ENCODE measurements at regions not wholly inside any gene's neighbourhood (a gene's known extent, or its start where the extent isn't known, plus 50 kb on each side); places are given as distances from the start of the nearest gene placed in this dataset.

GRCh38 chrX:7580127-7580526 lies 262.8 kb upstream of the VCX start:
- Mint-ChIP-seq H3K4me3 (no peak overlapping the region), H3K9me3 (ENCODE audit: insufficient read depth) (no peaks in the 10 kb centered on the region), H3K4me1 (no peaks in the 10 kb centered on the region), H3K27ac (no peak overlapping the region), H3K27me3 (no peaks in the 10 kb centered on the region)
- Histone ChIP-seq H4K20me1 (ENCODE audit: control insufficient read depth, insufficient read depth, low read length, poor library complexity, severe bottlenecking) (no peaks in the 10 kb centered on the region), H3K4me1 (ENCODE audit: control insufficient read depth in 2 of 2, insufficient read depth in 2 of 2, low read length in 2 of 2) (no peaks in the 10 kb centered on the region), H3K27me3 (replicated peaks in 1 of 4; ENCODE audit: control extremely low read depth in 1 of 4, control insufficient read depth in 3 of 4, insufficient read depth in 4 of 4, low read length in 3 of 4) (no peaks in the 10 kb centered on the region), H3K9me3 (ENCODE audit: control extremely low read depth in 1 of 3, control insufficient read depth in 2 of 3, insufficient read depth in 1 of 3, low read length in 2 of 3) (no peaks in the 10 kb centered on the region), H2AFZ (ENCODE audit: insufficient read depth, low read depth, low read length, poor library complexity, severe bottlenecking) (no peak overlapping the region), H3K9ac (ENCODE audit: low read length) (no peak overlapping the region), H3K4me2 (replicated peaks; ENCODE audit: low read depth, low read length, poor library complexity, severe bottlenecking) (no peak overlapping the region), H3K79me2 (ENCODE audit: control insufficient read depth, insufficient read depth, low read length) (no peaks in the 10 kb centered on the region), H3K4me3 (ENCODE audit: control extremely low read depth in 1 of 5, extremely low read depth in 1 of 5, insufficient read depth in 1 of 5, low read depth in 2 of 5, low read length in 4 of 5) (no peak overlapping the region), H3K36me3 (replicated peaks in 1 of 2; ENCODE audit: control extremely low read depth in 1 of 2, control insufficient read depth in 1 of 2, extremely low read depth in 1 of 2, insufficient read depth in 2 of 2, low read length in 1 of 2) (no peaks in the 10 kb centered on the region), H3K27ac (ENCODE audit: low read length in 2 of 2) (no peak overlapping the region)
- TF ChIP-seq CTCF (IDR thresholded peaks at IDR 0.05), result no peak
- no peak for TF ChIP-seq EZH2 (IDR thresholded peaks at IDR 0.05; ENCODE audit: borderline replicate concordance, insufficient read depth, low read depth, low read length, poor library complexity, severe bottlenecking)
- intact Hi-C loops (cut with micrococcal nuclease), result no loop called here
- ChIA-PET POLR2A (no interaction called here), CTCF (no interaction called here)
- no peak for ATAC-seq (ENCODE audit: low read depth)
- WGBS (ENCODE audit: insufficient coverage), result no CpG with 5 or more reads among the region's 2 CpGs
- DNase-seq, result no peak

GRCh38 chrX:7574325-7574724 lies 268.6 kb upstream of the VCX start:
- Histone ChIP-seq H3K9me3 (ENCODE audit: control extremely low read depth in 1 of 3, control insufficient read depth in 2 of 3, insufficient read depth in 1 of 3, low read length in 2 of 3) (no peaks in the 10 kb centered on the region), H2AFZ (ENCODE audit: insufficient read depth, low read depth, low read length, poor library complexity, severe bottlenecking) (no peak overlapping the region), H3K4me1 (ENCODE audit: control insufficient read depth in 2 of 2, insufficient read depth in 2 of 2, low read length in 2 of 2) (no peaks in the 10 kb centered on the region), H3K36me3 (replicated peaks in 1 of 2; ENCODE audit: control extremely low read depth in 1 of 2, control insufficient read depth in 1 of 2, extremely low read depth in 1 of 2, insufficient read depth in 2 of 2, low read length in 1 of 2) (no peaks in the 10 kb centered on the region), H3K9ac (ENCODE audit: low read length) (no peak overlapping the region), H3K4me3 (ENCODE audit: control extremely low read depth in 1 of 5, extremely low read depth in 1 of 5, insufficient read depth in 1 of 5, low read depth in 2 of 5, low read length in 4 of 5) (no peak overlapping the region), H3K27me3 (replicated peaks in 1 of 4; ENCODE audit: control extremely low read depth in 1 of 4, control insufficient read depth in 3 of 4, insufficient read depth in 4 of 4, low read length in 3 of 4) (no peaks in the 10 kb centered on the region), H3K4me2 (replicated peaks; ENCODE audit: low read depth, low read length, poor library complexity, severe bottlenecking) (no peak overlapping the region), H4K20me1 (ENCODE audit: control insufficient read depth, insufficient read depth, low read length, poor library complexity, severe bottlenecking) (no peaks in the 10 kb centered on the region), H3K79me2 (ENCODE audit: control insufficient read depth, insufficient read depth, low read length) (no peaks in the 10 kb centered on the region), H3K27ac (ENCODE audit: low read length in 2 of 2) (no peak overlapping the region)
- Mint-ChIP-seq H3K27me3 (no peaks in the 10 kb centered on the region), H3K27ac (no peak overlapping the region), H3K4me3 (no peak overlapping the region), H3K9me3 (ENCODE audit: insufficient read depth) (no peaks in the 10 kb centered on the region), H3K4me1 (no peaks in the 10 kb centered on the region)
- CTCF ChIA-PET, result no interaction called here
- no peak for TF ChIP-seq CTCF (IDR thresholded peaks at IDR 0.05)
- TF ChIP-seq EZH2 (IDR thresholded peaks at IDR 0.05; ENCODE audit: borderline replicate concordance, insufficient read depth, low read depth, low read length, poor library complexity, severe bottlenecking), result no peak
- POLR2A ChIA-PET, result no interaction called here
- intact Hi-C loops (cut with micrococcal nuclease), result no loop called here
- DNase-seq (no peak), ATAC-seq (ENCODE audit: low read depth) (no peak)
- 0% methylated on average over 1 of the region's 3 CpGs for WGBS (ENCODE audit: insufficient coverage)

All from B cell (primary cell).